ENCODE measurements at regions not wholly inside any gene's neighbourhood (a gene's known extent, or its start where the extent isn't known, plus 50 kb on each side); places are given as distances from the start of the nearest gene placed in this dataset.

GRCh38 chr21:17051054-17051453 lies 461.8 kb upstream of the CXADR start:
- no peaks in the 10 kb centered on the region for H3K4me1 ChIP-seq (ENCODE audit: low read length)
- H3K9ac ChIP-seq (ENCODE audit: low read length), result no peak overlapping the region
- no peaks in the 10 kb centered on the region for H4K20me1 ChIP-seq (ENCODE audit: insufficient read depth, low read length)
- H2AFZ ChIP-seq (ENCODE audit: low read depth, low read length), result no peak overlapping the region
- no peak overlapping the region for H3K27ac ChIP-seq (ENCODE audit: low read length)
- no peaks in the 10 kb centered on the region for H3K79me2 ChIP-seq (ENCODE audit: low read length)
- no peak for TF ChIP-seq EZH2phosphoT487 (IDR thresholded peaks at IDR 0.05; ENCODE audit: low read depth)
- TF ChIP-seq, protein P1, sequence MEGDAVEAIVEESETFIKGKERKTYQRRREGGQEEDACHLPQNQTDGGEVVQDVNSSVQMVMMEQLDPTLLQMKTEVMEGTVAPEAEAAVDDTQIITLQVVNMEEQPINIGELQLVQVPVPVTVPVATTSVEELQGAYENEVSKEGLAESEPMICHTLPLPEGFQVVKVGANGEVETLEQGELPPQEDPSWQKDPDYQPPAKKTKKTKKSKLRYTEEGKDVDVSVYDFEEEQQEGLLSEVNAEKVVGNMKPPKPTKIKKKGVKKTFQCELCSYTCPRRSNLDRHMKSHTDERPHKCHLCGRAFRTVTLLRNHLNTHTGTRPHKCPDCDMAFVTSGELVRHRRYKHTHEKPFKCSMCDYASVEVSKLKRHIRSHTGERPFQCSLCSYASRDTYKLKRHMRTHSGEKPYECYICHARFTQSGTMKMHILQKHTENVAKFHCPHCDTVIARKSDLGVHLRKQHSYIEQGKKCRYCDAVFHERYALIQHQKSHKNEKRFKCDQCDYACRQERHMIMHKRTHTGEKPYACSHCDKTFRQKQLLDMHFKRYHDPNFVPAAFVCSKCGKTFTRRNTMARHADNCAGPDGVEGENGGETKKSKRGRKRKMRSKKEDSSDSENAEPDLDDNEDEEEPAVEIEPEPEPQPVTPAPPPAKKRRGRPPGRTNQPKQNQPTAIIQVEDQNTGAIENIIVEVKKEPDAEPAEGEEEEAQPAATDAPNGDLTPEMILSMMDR (IDR thresholded peaks at IDR 0.05; ENCODE audit: low read depth, low read length), result no peak
- no peak overlapping the region for H3K4me3 ChIP-seq (ENCODE audit: low read length)
- no peaks in the 10 kb centered on the region for H3K9me3 ChIP-seq (ENCODE audit: insufficient read depth, low read length)
- H3K36me3 ChIP-seq (replicated peaks; ENCODE audit: low read depth, low read length), result no peaks in the 10 kb centered on the region
- no peak overlapping the region for H3K4me2 ChIP-seq (ENCODE audit: low read length)
- H3K27me3 ChIP-seq (ENCODE audit: low read depth, low read length), result no peaks in the 10 kb centered on the region

- Histone ChIP-seq H3K4me1 (ENCODE audit: low read length) (no peaks in the 10 kb centered on the region), H3K79me2 (ENCODE audit: low read length) (no peaks in the 10 kb centered on the region), H4K20me1 (ENCODE audit: insufficient read depth, low read length) (no peaks in the 10 kb centered on the region), H3K36me3 (replicated peaks; ENCODE audit: low read depth, low read length) (no peaks in the 10 kb centered on the region), H3K27me3 (ENCODE audit: low read depth, low read length) (no peaks in the 10 kb centered on the region), H3K4me2 (ENCODE audit: low read length) (no peak overlapping the region), H2AFZ (ENCODE audit: low read depth, low read length) (no peak overlapping the region), H3K9ac (ENCODE audit: low read length) (no peak overlapping the region), H3K4me3 (ENCODE audit: low read length) (no peak overlapping the region), H3K9me3 (ENCODE audit: insufficient read depth, low read length) (no peaks in the 10 kb centered on the region), H3K27ac (ENCODE audit: low read length) (no peak overlapping the region)
- TF ChIP-seq EZH2phosphoT487 (IDR thresholded peaks at IDR 0.05; ENCODE audit: low read depth), result no peak
- TF ChIP-seq, protein P1 (IDR thresholded peaks at IDR 0.05; ENCODE audit: low read depth, low read length), result no peak
These were observed 459.5 kb upstream of the CXADR start for GRCh38 chr21:17053321-17053720.

GRCh38 chr21:17059936-17060335 lies 452.9 kb upstream of the CXADR start:
- Histone ChIP-seq H3K9ac (ENCODE audit: low read length) (no peak overlapping the region), H3K4me1 (ENCODE audit: low read length) (no peaks in the 10 kb centered on the region), H3K9me3 (ENCODE audit: insufficient read depth, low read length) (no peaks in the 10 kb centered on the region), H3K4me2 (ENCODE audit: low read length) (no peak overlapping the region), H3K4me3 (ENCODE audit: low read length) (no peak overlapping the region), H3K36me3 (replicated peaks; ENCODE audit: low read depth, low read length) (no peaks in the 10 kb centered on the region), H3K27me3 (ENCODE audit: low read depth, low read length) (no peaks in the 10 kb centered on the region), H3K79me2 (ENCODE audit: low read length) (no peaks in the 10 kb centered on the region), H4K20me1 (ENCODE audit: insufficient read depth, low read length) (no peaks in the 10 kb centered on the region), H2AFZ (ENCODE audit: low read depth, low read length) (no peak overlapping the region), H3K27ac (ENCODE audit: low read length) (no peak overlapping the region)
- TF ChIP-seq EZH2phosphoT487 (IDR thresholded peaks at IDR 0.05; ENCODE audit: low read depth), result no peak
- TF ChIP-seq, protein P1 (IDR thresholded peaks at IDR 0.05; ENCODE audit: low read depth, low read length), result no peak

- Histone ChIP-seq H3K4me3 (ENCODE audit: low read length) (no peak overlapping the region), H3K4me1 (ENCODE audit: low read length) (no peaks in the 10 kb centered on the region)
These were observed 446.8 kb upstream of the CXADR start for GRCh38 chr21:17066006-17066405.

More at GRCh38 chr21:17066006-17066405, 446.8 kb upstream of the CXADR start:
- TF ChIP-seq, protein P1 (IDR thresholded peaks at IDR 0.05; ENCODE audit: low read depth, low read length), result no peak
- TF ChIP-seq EZH2phosphoT487 (IDR thresholded peaks at IDR 0.05; ENCODE audit: low read depth), result no peak
- no peaks in the 10 kb centered on the region for H3K27me3 ChIP-seq (ENCODE audit: low read depth, low read length)
- no peak overlapping the region for H3K9ac ChIP-seq (ENCODE audit: low read length)
- no peaks in the 10 kb centered on the region for H3K36me3 ChIP-seq (replicated peaks; ENCODE audit: low read depth, low read length)
- H3K4me2 ChIP-seq (ENCODE audit: low read length), result no peak overlapping the region
- H4K20me1 ChIP-seq (ENCODE audit: insufficient read depth, low read length), result no peaks in the 10 kb centered on the region
- no peaks in the 10 kb centered on the region for H3K79me2 ChIP-seq (ENCODE audit: low read length)
- no peaks in the 10 kb centered on the region for H3K9me3 ChIP-seq (ENCODE audit: insufficient read depth, low read length)
- no peak overlapping the region for H3K27ac ChIP-seq (ENCODE audit: low read length)
- no peak overlapping the region for H2AFZ ChIP-seq (ENCODE audit: low read depth, low read length)
